ENCODE measurements at regions not wholly inside any gene's neighbourhood (a gene's known extent, or its start where the extent isn't known, plus 50 kb on each side); places are given as distances from the start of the nearest gene placed in this dataset.
A peak's percentile ranks its signal among the peaks of the same experiment; 100 is the strongest.

- CTCF ChIA-PET: no interaction called here
Measured at GRCh38 chr1:221829327-221830015, 87.6 kb upstream of the DUSP10 start.

GRCh38 chr1:221827307-221827642 is 85.4 kb upstream of the DUSP10 start:
- no peak for DNase-seq
- Histone ChIP-seq H3K9ac (no peak overlapping the region), H3K4me1 (ENCODE audit: control insufficient read depth in 1 of 2, insufficient read depth in 2 of 2, low read depth in 1 of 2, low read length in 1 of 2) (peaks cover 5 to 21% of the 10 kb centered on the region in 2 experiments; a peak in 3 of 4 replicates), H3K27me3 (ENCODE audit: insufficient read depth) (no peaks in the 10 kb centered on the region), H3K4me3 (ENCODE audit: low read depth in 2 of 2, low read length in 1 of 2) (no peak overlapping the region), H3K36me3 (replicated peaks in 1 of 2; ENCODE audit: control insufficient read depth in 1 of 2, insufficient read depth in 2 of 2, low read length in 1 of 2) (no peaks in the 10 kb centered on the region), H4K20me1 (ENCODE audit: insufficient read depth) (no peaks in the 10 kb centered on the region), H3K27ac (ENCODE audit: low read depth in 2 of 2, low read length in 1 of 2) (peak overlapping the region in 1 of 2 experiments; percentile 33; a peak in 2 of 4 replicates), H3F3A (replicated peaks; ENCODE audit: insufficient read depth) (peaks cover 5% of the 10 kb centered on the region), H2AFZ (ENCODE audit: low read depth) (peak overlapping the region; percentile 30), H3K9me3 (no peaks in the 10 kb centered on the region), H3K79me2 (ENCODE audit: insufficient read depth) (no peaks in the 10 kb centered on the region), H3K9me2 (no peaks in the 10 kb centered on the region), H3K4me2 (no peak overlapping the region)
- ChIA-PET POLR2A (no interaction called here), CTCF (no interaction called here)
- WGBS (ENCODE audit: low lambda C conversion rate): 92% methylated on average over 1 of the region's 1 CpG
- TF ChIP-seq REST (IDR thresholded peaks at IDR 0.05; ENCODE audit: low read depth, low read length) (no peak), CTCF (IDR thresholded peaks at IDR 0.05) (no peak), NFIC (IDR thresholded peaks at IDR 0.05; ENCODE audit: borderline replicate concordance) (no peak), CHD2 (IDR thresholded peaks at IDR 0.05; ENCODE audit: low read length, partially characterized antibody) (no peak), TCF12 (IDR thresholded peaks at IDR 0.05) (no peak), EZH2phosphoT487 (IDR thresholded peaks at IDR 0.05; ENCODE audit: borderline replicate concordance, low read depth) (no peak), RXRA (IDR thresholded peaks at IDR 0.05; ENCODE audit: borderline replicate concordance, low read depth) (no peak), MXI1 (IDR thresholded peaks at IDR 0.05; ENCODE audit: low read depth, low read length) (no peak), FOSL2 (IDR thresholded peaks at IDR 0.05; ENCODE audit: borderline replicate concordance, low read depth) (no peak)

More at GRCh38 chr1:221829327-221830015, 87.6 kb upstream of the DUSP10 start:
- H3F3A ChIP-seq (replicated peaks; ENCODE audit: insufficient read depth): peaks cover 10% of the 10 kb centered on the region
- peak overlapping the region; percentile 34; the same call in 1 of the 2 replicates for H3K4me2 ChIP-seq
- peaks cover 13 to 14% of the 10 kb centered on the region in 2 experiments; a peak in 3 of 4 replicates for H3K4me1 ChIP-seq (ENCODE audit: control insufficient read depth in 1 of 2, insufficient read depth in 2 of 2, low read depth in 1 of 2, low read length in 1 of 2)
- TF ChIP-seq MAX (IDR thresholded peaks at IDR 0.05; ENCODE audit: low read depth): peak; percentile 43; the same call in 1 of the 2 replicates
- no peak for TF ChIP-seq USF2 (IDR thresholded peaks at IDR 0.05; ENCODE audit: borderline replicate concordance, low read depth, low read length)
- TF ChIP-seq RXRA (IDR thresholded peaks at IDR 0.05; ENCODE audit: borderline replicate concordance, low read depth): peak; percentile 60; the same call in 1 of the 2 replicates
- no peak for TF ChIP-seq FOXM1 (IDR thresholded peaks at IDR 0.05; ENCODE audit: low read depth)
- no peak for TF ChIP-seq TAF1 (IDR thresholded peaks at IDR 0.05; ENCODE audit: borderline replicate concordance, low read depth, low read length)
- peak; percentile 68 for TF ChIP-seq FOSL2 (IDR thresholded peaks at IDR 0.05; ENCODE audit: borderline replicate concordance, low read depth)
- TF ChIP-seq EP300 (IDR thresholded peaks at IDR 0.05; ENCODE audit: borderline replicate concordance in 1 of 2, low read depth in 1 of 2, low read length in 1 of 2): peak in 1 of 2 experiments; percentile 53; a peak in 1 of 4 replicates
- TF ChIP-seq PBX3 (IDR thresholded peaks at IDR 0.05): no peak
- peak; percentile 68; the same call in 1 of the 2 replicates for TF ChIP-seq TCF12 (IDR thresholded peaks at IDR 0.05)
- TF ChIP-seq GABPA (IDR thresholded peaks at IDR 0.05; ENCODE audit: low read depth): no peak
- no peak for TF ChIP-seq YY1 (IDR thresholded peaks at IDR 0.05; ENCODE audit: low read depth)
- peak; percentile 64 for TF ChIP-seq JUND (IDR thresholded peaks at IDR 0.05)
- peak overlapping the region; percentile 45; the same call in 1 of the 2 replicates for H2AFZ ChIP-seq (ENCODE audit: low read depth)
- no peaks in the 10 kb centered on the region for H3K9me3 ChIP-seq
- no peaks in the 10 kb centered on the region for H3K9me2 ChIP-seq
- H4K20me1 ChIP-seq (ENCODE audit: insufficient read depth): no peaks in the 10 kb centered on the region
- peak overlapping the region; percentile 59; the same call in 1 of the 2 replicates for H3K9ac ChIP-seq
- no peaks in the 10 kb centered on the region for H3K79me2 ChIP-seq (ENCODE audit: insufficient read depth)
- H3K27ac ChIP-seq (ENCODE audit: low read depth in 2 of 2, low read length in 1 of 2): peak overlapping the region; percentile 67 to 81
- POLR2A ChIA-PET: no interaction called here
- 27% methylated on average over 5 of the region's 5 CpGs for WGBS (ENCODE audit: low lambda C conversion rate)
- H3K4me3 ChIP-seq (ENCODE audit: low read depth in 2 of 2, low read length in 1 of 2): 0 out of 4 replicates have a peak overlapping the region, but pooled peaks of 1 of the 2 experiments have one; percentile 16
- no peaks in the 10 kb centered on the region for H3K27me3 ChIP-seq (ENCODE audit: insufficient read depth)
- DNase-seq: no peak
- no peaks in the 10 kb centered on the region for H3K36me3 ChIP-seq (replicated peaks in 1 of 2; ENCODE audit: control insufficient read depth in 1 of 2, insufficient read depth in 2 of 2, low read length in 1 of 2)
